HG03159 (cell line): ENCODE measurements at regions not wholly inside any gene's neighbourhood (a gene's known extent, or its start where the extent isn't known, plus 50 kb on each side); places are given as distances from the start of the nearest gene placed in this dataset.
A peak's percentile ranks its signal among the peaks of the same experiment; 100 is the strongest.

Experiments used
- ATAC-seq: cut with Tn5 transposase; IDR thresholded peaks from one replicate; pipeline ENCODE4 v1.9.1; 2021; ENCODE audit warnings: mild to moderate bottlenecking, moderate library complexity; ENCODE audit not compliant: unreplicated experiment

- no peak for ATAC-seq
Measured at GRCh38 chr18:56139792-56140254, 498.6 kb downstream of the TXNL1 start.

- no peak for ATAC-seq
Measured at GRCh38 chr18:56139372-56139771, 499.0 kb downstream of the TXNL1 start.

- ATAC-seq = no peak
Measured at GRCh38 chr18:56136105-56136504, 502.3 kb downstream of the TXNL1 start.

- ATAC-seq = no peak
Measured at GRCh38 chr18:56130481-56130880, 507.9 kb downstream of the TXNL1 start.

- no peak for ATAC-seq
Measured at GRCh38 chr18:56128153-56128791, 510.1 kb downstream of the TXNL1 start.

- no peak for ATAC-seq
Measured at GRCh38 chr18:56127322-56128099, 510.9 kb downstream of the TXNL1 start.

GRCh38 chr18:56124186-56124585, 514.2 kb downstream of the TXNL1 start:
- no peak for ATAC-seq

GRCh38 chr18:56121669-56122068, 516.7 kb downstream of the TXNL1 start:
- ATAC-seq = no peak

GRCh38 chr18:56120782-56121181, 517.6 kb downstream of the TXNL1 start:
- no peak for ATAC-seq

GRCh38 chr18:56119681-56120080, 518.7 kb downstream of the TXNL1 start:
- no peak for ATAC-seq

GRCh38 chr18:56118422-56118821, 520.0 kb downstream of the TXNL1 start:
- ATAC-seq = no peak

GRCh38 chr18:56115071-56116015, 523.0 kb downstream of the TXNL1 start:
- no peak for ATAC-seq

- no peak for ATAC-seq
Measured at GRCh38 chr18:56112984-56113383, 525.0 kb upstream of the TCF4 start.

- ATAC-seq = peak; percentile 98
Measured at GRCh38 chr18:56112013-56112749, 524.2 kb upstream of the TCF4 start.

- ATAC-seq = no peak
Measured at GRCh38 chr18:56109757-56110156, 521.8 kb upstream of the TCF4 start.

- no peak for ATAC-seq
Measured at GRCh38 chr18:56108478-56109367, 520.7 kb upstream of the TCF4 start.

GRCh38 chr18:56107821-56108477, 520.0 kb upstream of the TCF4 start:
- ATAC-seq = no peak

GRCh38 chr18:56100090-56100722, 512.2 kb upstream of the TCF4 start:
- no peak for ATAC-seq

- ATAC-seq = no peak
Measured at GRCh38 chr18:56097621-56098020, 509.6 kb upstream of the TCF4 start.
